ENCODE measurements at regions not wholly inside any gene's neighbourhood (a gene's known extent, or its start where the extent isn't known, plus 50 kb on each side); places are given as distances from the start of the nearest gene placed in this dataset.

GRCh38 chr19:27740396-27740795, 1472.6 kb downstream of the UQCRFS1 start:
- H3K4me1 ChIP-seq (ENCODE audit: insufficient read depth, low read length), result no peaks in the 10 kb centered on the region
- H4K20me1 ChIP-seq (ENCODE audit: insufficient read depth, low read length), result no peaks in the 10 kb centered on the region
- no peak overlapping the region for H3K4me3 ChIP-seq (ENCODE audit: insufficient read depth, low read length)
- H3K27me3 ChIP-seq (ENCODE audit: insufficient read depth, low read length), result no peaks in the 10 kb centered on the region
- no peak overlapping the region for H2AFZ ChIP-seq (ENCODE audit: low read length)
- no peaks in the 10 kb centered on the region for H3K9me3 ChIP-seq (ENCODE audit: low read depth, low read length)
- no peak overlapping the region for H3K27ac ChIP-seq (ENCODE audit: low read depth, low read length)
- no peak for TF ChIP-seq CTCF (IDR thresholded peaks at IDR 0.05; ENCODE audit: extremely low read depth, low read depth, low read length)
- no peaks in the 10 kb centered on the region for H3K79me2 ChIP-seq (ENCODE audit: insufficient read depth, low read length)
- no peaks in the 10 kb centered on the region for H3K36me3 ChIP-seq (ENCODE audit: insufficient read depth, low read length)
- DNase-seq (ENCODE audit: insufficient read length, low spot score, missing footprints), result no peak
- no peak overlapping the region for H3K4me2 ChIP-seq (ENCODE audit: insufficient read depth, low read length)

DNA sequence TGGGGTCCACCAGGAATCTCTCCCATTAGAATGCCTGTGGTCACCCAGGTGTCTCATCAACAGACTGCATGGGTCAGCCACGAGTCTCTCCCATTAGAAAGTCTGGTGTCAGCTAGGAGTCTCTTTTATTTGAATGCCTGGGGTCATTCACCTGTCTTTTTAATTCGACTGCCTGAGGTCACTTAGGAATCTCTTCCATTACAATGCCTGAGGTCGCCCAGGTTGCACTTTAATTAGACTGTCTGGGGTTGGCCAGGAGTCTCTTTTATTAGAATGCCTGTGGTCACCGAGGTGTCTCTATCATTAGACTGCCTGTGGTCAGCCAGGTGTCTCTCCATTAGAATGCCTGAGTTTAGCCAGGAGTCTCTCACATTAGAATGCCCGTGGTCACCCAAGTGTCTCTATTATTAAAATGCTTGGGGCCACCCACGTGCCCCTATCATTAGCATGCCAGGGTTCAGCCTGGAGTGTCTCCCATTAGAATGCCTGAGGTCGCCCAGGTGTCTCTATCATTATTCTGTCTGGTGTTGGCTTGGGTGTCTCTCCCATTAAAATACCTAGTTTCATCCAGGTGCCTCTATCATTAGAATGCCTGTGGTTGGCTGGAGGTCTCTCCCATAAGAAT, 1474.3 kb downstream of the UQCRFS1 start:
- H3K4me2 ChIP-seq (ENCODE audit: insufficient read depth, low read length), result no peak overlapping the region
- H3K27me3 ChIP-seq (ENCODE audit: insufficient read depth, low read length), result no peaks in the 10 kb centered on the region
- DNase-seq (ENCODE audit: insufficient read length, low spot score, missing footprints), result no peak
- H4K20me1 ChIP-seq (ENCODE audit: insufficient read depth, low read length), result no peaks in the 10 kb centered on the region
- H3K9me3 ChIP-seq (ENCODE audit: low read depth, low read length), result no peaks in the 10 kb centered on the region
- H3K79me2 ChIP-seq (ENCODE audit: insufficient read depth, low read length), result no peaks in the 10 kb centered on the region
- no peak for TF ChIP-seq CTCF (IDR thresholded peaks at IDR 0.05; ENCODE audit: extremely low read depth, low read depth, low read length)
- no peaks in the 10 kb centered on the region for H3K36me3 ChIP-seq (ENCODE audit: insufficient read depth, low read length)
- H3K27ac ChIP-seq (ENCODE audit: low read depth, low read length), result no peak overlapping the region
- no peak overlapping the region for H2AFZ ChIP-seq (ENCODE audit: low read length)
- H3K4me3 ChIP-seq (ENCODE audit: insufficient read depth, low read length), result no peak overlapping the region
- no peaks in the 10 kb centered on the region for H3K4me1 ChIP-seq (ENCODE audit: insufficient read depth, low read length)

DNA sequence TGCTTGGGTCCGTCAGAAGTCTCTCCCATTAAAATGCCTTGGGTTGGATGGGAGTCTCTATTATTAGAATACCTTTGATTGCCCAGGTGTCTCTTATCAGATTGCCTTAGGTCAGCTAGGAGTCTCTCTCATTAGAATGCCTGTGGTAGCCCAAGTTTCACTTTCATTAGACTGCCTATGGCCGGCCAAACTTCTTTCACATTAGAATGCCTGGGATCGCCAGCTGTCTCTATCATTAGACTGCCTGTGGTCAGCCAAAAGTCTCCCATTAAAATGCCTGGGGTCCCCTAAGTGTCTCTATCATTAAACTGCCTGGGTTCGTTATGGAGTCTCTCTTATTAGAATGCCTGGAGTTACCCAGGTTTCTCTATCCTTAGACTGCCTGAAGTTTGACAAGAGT, 1476.7 kb downstream of the UQCRFS1 start:
- Histone ChIP-seq H3K4me3 (ENCODE audit: insufficient read depth, low read length) (no peak overlapping the region), H3K27ac (ENCODE audit: low read depth, low read length) (no peak overlapping the region), H3K79me2 (ENCODE audit: insufficient read depth, low read length) (no peaks in the 10 kb centered on the region), H3K4me1 (ENCODE audit: insufficient read depth, low read length) (no peaks in the 10 kb centered on the region), H2AFZ (ENCODE audit: low read length) (no peak overlapping the region), H3K4me2 (ENCODE audit: insufficient read depth, low read length) (no peak overlapping the region), H3K9me3 (ENCODE audit: low read depth, low read length) (no peaks in the 10 kb centered on the region), H4K20me1 (ENCODE audit: insufficient read depth, low read length) (no peaks in the 10 kb centered on the region), H3K36me3 (ENCODE audit: insufficient read depth, low read length) (no peaks in the 10 kb centered on the region), H3K27me3 (ENCODE audit: insufficient read depth, low read length) (no peaks in the 10 kb centered on the region)
- no peak for DNase-seq (ENCODE audit: insufficient read length, low spot score, missing footprints)
- TF ChIP-seq CTCF (IDR thresholded peaks at IDR 0.05; ENCODE audit: extremely low read depth, low read depth, low read length), result no peak

DNA sequence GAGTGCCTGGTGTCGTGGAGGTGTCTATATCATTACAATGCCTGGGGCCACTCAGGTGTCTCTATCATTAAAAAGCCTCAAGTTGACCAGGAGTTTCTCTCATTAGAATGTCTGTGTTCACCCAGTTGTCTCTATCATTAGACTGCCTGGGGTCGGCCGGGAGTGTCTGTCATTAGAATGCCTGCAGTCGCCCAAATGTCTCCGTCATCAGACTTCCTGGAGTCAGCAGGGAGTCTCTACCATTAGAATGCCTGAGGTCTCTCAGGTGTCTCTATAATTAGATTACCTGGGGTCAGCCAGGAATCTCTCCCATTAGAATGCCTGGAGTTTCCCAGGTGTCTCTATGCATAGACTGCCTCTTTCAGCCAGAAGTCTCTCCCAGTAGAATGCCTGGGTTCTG, 1477.6 kb downstream of the UQCRFS1 start:
- no peaks in the 10 kb centered on the region for H3K36me3 ChIP-seq (ENCODE audit: insufficient read depth, low read length)
- TF ChIP-seq CTCF (IDR thresholded peaks at IDR 0.05; ENCODE audit: extremely low read depth, low read depth, low read length), result no peak
- H3K4me2 ChIP-seq (ENCODE audit: insufficient read depth, low read length), result no peak overlapping the region
- no peaks in the 10 kb centered on the region for H3K79me2 ChIP-seq (ENCODE audit: insufficient read depth, low read length)
- H3K27ac ChIP-seq (ENCODE audit: low read depth, low read length), result no peak overlapping the region
- H2AFZ ChIP-seq (ENCODE audit: low read length), result no peak overlapping the region
- no peaks in the 10 kb centered on the region for H4K20me1 ChIP-seq (ENCODE audit: insufficient read depth, low read length)
- H3K9me3 ChIP-seq (ENCODE audit: low read depth, low read length), result no peaks in the 10 kb centered on the region
- H3K27me3 ChIP-seq (ENCODE audit: insufficient read depth, low read length), result no peaks in the 10 kb centered on the region
- DNase-seq (ENCODE audit: insufficient read length, low spot score, missing footprints), result no peak
- H3K4me3 ChIP-seq (ENCODE audit: insufficient read depth, low read length), result no peak overlapping the region
- H3K4me1 ChIP-seq (ENCODE audit: insufficient read depth, low read length), result no peaks in the 10 kb centered on the region

All from osteoblast (primary cell).